ENCODE measurements at regions not wholly inside any gene's neighbourhood (a gene's known extent, or its start where the extent isn't known, plus 50 kb on each side); places are given as distances from the start of the nearest gene placed in this dataset.

DNA sequence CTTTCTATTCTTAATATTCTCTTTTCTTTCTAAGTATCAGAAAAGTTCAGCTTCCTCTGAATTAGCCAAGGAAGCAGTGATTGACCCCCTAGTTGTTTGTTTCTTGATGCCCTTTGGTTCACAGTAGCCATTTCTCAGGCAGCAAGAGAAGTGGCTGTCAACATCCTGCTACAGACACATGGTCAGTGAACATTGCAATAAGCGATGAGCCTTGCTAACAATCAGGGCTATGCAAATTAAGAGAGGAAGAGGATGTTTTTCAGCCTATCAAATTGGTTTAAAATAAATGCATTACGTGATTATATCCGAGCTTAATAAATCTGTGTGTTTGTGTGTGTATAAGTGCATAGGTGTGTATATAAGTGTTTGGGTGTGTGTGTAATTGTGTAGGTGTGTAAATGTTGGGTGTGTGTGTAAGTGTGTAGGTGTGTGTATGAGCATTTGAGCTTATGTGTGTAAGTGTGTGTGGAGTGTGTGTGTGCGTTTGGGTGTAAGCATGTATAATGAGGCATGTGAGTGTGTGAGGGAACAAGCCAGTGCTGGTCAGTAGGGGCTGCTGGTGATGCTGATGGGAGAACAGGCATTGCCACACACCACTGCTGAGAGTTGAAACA lies 78.1 kb upstream of the XCR1 start:
- H3K4me3 ChIP-seq = no peak overlapping the region
- TF ChIP-seq, protein P1, sequence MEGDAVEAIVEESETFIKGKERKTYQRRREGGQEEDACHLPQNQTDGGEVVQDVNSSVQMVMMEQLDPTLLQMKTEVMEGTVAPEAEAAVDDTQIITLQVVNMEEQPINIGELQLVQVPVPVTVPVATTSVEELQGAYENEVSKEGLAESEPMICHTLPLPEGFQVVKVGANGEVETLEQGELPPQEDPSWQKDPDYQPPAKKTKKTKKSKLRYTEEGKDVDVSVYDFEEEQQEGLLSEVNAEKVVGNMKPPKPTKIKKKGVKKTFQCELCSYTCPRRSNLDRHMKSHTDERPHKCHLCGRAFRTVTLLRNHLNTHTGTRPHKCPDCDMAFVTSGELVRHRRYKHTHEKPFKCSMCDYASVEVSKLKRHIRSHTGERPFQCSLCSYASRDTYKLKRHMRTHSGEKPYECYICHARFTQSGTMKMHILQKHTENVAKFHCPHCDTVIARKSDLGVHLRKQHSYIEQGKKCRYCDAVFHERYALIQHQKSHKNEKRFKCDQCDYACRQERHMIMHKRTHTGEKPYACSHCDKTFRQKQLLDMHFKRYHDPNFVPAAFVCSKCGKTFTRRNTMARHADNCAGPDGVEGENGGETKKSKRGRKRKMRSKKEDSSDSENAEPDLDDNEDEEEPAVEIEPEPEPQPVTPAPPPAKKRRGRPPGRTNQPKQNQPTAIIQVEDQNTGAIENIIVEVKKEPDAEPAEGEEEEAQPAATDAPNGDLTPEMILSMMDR (IDR thresholded peaks at IDR 0.05) = no peak
- DNase-seq (ENCODE audit: low spot score) = no peak
- H3K27ac ChIP-seq = no peak overlapping the region

DNA sequence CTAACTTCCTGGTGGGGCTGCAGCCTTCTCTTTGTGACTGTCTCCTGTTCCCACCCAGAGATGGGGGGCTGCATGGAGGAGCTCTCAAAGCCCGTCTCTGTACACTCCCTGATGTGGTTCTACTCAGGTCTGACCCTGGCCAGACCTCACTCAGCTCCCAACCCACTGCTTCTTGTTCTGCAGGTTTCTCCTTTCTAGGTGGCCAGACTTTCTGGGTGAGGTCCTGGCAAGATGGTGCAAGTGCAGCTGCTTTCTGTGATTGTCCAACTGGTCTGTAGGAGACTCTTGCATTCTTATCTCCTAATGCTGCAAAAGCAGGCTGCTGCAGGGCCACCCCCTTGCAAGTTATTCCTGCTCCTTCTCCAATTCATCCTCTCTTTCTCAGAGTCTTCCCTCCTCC lies 77.4 kb upstream of the XCR1 start:
- no peak for DNase-seq (ENCODE audit: low spot score)
- Histone ChIP-seq H3K4me3 (no peak overlapping the region), H3K27ac (no peak overlapping the region)
- TF ChIP-seq, protein P1 (IDR thresholded peaks at IDR 0.05) = no peak

DNA sequence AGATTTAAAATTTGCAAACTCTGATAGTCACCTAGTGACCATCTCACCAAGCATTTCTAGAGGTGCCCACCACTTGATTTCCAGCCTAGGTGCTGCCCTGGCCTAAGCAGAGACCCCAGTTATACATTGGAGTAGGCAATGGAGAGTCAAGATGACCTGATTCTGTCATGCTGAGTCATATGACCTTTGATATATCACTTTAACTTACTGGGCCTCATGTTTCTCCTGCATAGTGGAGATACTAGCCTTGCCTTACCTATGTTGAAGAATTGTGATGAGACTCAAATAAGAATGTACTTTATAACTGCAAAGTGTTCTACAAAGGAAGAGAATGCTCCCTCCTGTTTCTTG lies 75.5 kb upstream of the XCR1 start:
- DNase-seq (ENCODE audit: low spot score) = no peak
- H3K27ac ChIP-seq = no peak overlapping the region
- H3K4me3 ChIP-seq = no peak overlapping the region
- TF ChIP-seq, protein P1 (IDR thresholded peaks at IDR 0.05) = no peak

DNA sequence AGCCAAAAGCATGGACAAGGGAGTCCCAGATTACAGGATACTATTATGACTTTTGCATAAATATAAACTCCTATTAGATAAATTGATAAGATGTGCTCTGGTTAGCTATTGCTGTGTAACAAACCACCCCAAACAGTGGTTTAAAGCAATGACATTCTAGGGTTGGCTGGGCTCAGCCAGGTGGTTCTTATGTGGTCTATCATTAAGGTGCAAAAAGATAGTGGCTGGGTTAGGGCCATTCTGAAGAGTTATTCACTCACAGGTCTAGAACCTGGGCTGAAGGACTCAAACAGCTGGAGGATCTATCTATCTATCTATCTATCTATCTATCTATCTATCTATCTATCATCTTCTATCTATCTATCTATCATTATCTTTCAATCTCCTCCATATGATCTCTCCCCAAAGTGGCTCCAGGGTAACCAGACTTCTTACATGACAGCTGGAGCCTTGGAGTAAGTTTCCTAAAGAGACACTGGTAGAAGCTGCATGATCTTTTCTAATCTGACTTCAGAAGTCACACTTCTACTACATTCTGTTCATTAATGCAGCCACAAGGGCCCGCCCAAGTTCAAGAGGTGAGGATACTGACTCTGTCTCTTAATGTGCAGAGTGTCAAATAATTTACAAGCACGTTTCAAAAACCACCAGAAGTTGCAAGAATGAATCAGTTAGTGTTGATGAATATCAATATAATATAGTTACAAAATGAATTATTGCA lies 74.9 kb upstream of the XCR1 start:
- no peak for DNase-seq (ENCODE audit: low spot score)
- TF ChIP-seq, protein P1 (IDR thresholded peaks at IDR 0.05) = no peak
- H3K4me3 ChIP-seq = no peak overlapping the region
- H3K27ac ChIP-seq = peak overlapping the region in 1 of 2 donors; percentile 70

DNA sequence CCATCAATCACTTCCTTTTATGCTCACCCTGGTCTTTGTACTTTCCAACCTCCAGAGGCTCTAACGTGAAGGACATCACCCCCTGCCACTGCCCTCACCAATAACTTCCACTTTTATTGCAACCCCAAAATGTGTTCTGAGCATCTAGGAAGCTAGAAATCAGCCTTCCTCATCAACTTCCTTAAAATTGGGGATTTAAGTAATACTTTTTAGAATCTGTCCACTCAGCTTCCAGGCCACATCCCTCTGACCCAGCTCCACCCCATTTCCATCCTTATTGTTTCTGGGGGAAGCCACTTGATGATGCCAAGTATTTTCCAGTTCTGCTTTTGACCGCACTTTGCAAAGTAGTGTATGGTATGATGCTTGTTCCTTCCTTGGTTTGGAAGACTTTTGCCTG lies 73.5 kb upstream of the XCR1 start:
- TF ChIP-seq, protein P1 (IDR thresholded peaks at IDR 0.05) = no peak
- no peak overlapping the region for H3K4me3 ChIP-seq
- DNase-seq (ENCODE audit: low spot score) = no peak
- H3K27ac ChIP-seq = no peak overlapping the region

DNA sequence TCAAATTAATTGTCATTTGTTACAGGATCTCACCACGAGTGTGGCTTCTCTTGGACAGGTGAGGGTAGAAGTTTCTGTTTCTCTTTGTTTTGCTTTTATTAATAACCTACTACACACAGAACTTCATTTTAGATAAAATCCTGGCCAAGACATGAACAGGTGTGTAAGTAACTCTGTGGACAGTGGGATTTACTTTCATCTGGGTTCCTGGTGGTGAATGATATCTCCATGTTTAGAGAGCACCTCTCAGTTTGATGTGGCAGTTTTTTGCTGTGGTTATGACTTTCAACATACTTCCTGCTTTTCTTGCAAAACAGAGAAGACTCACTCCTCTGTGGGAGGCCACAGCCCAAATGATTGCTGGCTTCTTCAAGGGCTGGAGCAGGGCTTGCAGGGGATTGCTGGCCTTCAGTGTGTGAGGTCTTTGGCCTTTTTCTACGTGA lies 71.1 kb upstream of the XCR1 start:
- H3K27ac ChIP-seq = peak overlapping the region; percentile 24 to 86
- TF ChIP-seq, protein P1 (IDR thresholded peaks at IDR 0.05) = no peak
- no peak for DNase-seq (ENCODE audit: low spot score)
- no peak overlapping the region for H3K4me3 ChIP-seq

DNA sequence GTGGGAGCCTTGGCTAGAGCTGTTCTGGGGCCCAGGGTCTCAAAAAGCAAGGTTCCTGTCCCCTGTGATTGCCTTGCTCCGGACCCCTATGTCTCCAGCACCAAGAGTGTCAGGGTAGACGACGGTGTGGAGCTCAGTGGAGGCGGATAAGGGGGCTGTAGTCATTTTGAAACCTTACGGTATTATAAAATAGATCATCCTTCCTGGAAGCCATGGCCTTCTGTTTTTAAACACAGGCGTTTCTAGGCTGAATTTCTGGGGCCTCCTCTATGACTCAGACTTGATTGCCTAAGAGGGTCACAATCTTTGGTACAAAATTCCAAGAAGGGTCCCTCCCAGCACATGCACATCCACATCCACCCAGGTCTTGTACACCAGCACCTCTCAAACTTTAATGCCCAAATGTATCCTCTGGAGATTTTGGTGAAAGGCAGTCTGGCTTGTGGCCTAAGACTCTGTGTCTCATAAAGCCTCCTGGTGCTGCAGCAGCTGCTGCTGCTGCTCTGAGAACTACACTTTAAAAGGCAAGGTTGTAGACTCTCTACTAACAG lies 70.5 kb upstream of the XCR1 start:
- Histone ChIP-seq H3K4me3 (no peak overlapping the region), H3K27ac (peak overlapping the region; percentile 29 to 86)
- no peak for DNase-seq (ENCODE audit: low spot score)
- TF ChIP-seq, protein P1 (IDR thresholded peaks at IDR 0.05) = no peak
